Neural progenitor cell (in vitro differentiated cells): ENCODE measurements at regions not wholly inside any gene's neighbourhood (a gene's known extent, or its start where the extent isn't known, plus 50 kb on each side); places are given as distances from the start of the nearest gene placed in this dataset.

Source experiments
- EZH2 ChIP-seq: fragments of 200-600 bp; sonication (generic); IDR thresholded peaks from 2 replicates; pipeline ENCODE4 v1.6.1; 2017; ENCODE audit warnings: antibody characterized with exemption, mild to moderate bottlenecking, moderate library complexity
- EZH2phosphoT487 ChIP-seq: fragments of 200-600 bp; sonication (generic); IDR thresholded peaks from 2 replicates; pipeline ENCODE4 v1.6.1; 2017; ENCODE audit warnings: antibody characterized with exemption
- TF ChIP-seq, protein P1 (sequence below): fragments of 200-600 bp; sonication (generic); IDR thresholded peaks from 2 replicates; pipeline ENCODE4 v1.5.1; 2017; ENCODE audit warnings: antibody characterized with exemption, mild to moderate bottlenecking

DNA sequence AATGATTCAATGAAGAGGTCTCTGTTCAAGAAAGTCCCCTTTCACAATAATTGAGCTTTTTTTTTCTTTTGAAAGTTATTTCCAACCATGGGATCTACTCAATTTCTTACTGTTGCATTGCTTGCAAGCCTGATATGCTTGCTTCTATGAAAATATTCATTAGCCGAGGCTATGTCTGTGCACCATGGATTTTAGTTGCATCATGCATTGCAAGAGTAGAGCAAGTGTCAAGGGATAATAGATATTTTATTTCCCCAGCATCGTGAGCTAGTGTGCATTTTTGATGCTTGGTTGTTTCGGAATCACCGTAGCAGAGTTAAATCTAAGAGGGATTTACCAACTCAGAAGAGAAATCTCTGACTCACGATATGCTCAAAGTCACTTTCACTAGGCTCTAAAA, 222.0 kb downstream of the SH2D4B start:
- TF ChIP-seq, protein P1, sequence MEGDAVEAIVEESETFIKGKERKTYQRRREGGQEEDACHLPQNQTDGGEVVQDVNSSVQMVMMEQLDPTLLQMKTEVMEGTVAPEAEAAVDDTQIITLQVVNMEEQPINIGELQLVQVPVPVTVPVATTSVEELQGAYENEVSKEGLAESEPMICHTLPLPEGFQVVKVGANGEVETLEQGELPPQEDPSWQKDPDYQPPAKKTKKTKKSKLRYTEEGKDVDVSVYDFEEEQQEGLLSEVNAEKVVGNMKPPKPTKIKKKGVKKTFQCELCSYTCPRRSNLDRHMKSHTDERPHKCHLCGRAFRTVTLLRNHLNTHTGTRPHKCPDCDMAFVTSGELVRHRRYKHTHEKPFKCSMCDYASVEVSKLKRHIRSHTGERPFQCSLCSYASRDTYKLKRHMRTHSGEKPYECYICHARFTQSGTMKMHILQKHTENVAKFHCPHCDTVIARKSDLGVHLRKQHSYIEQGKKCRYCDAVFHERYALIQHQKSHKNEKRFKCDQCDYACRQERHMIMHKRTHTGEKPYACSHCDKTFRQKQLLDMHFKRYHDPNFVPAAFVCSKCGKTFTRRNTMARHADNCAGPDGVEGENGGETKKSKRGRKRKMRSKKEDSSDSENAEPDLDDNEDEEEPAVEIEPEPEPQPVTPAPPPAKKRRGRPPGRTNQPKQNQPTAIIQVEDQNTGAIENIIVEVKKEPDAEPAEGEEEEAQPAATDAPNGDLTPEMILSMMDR: no peak
- TF ChIP-seq EZH2: no peak
- no peak for TF ChIP-seq EZH2phosphoT487
